Smooth muscle cell (in vitro differentiated cells): ENCODE measurements at regions not wholly inside any gene's neighbourhood (a gene's known extent, or its start where the extent isn't known, plus 50 kb on each side); places are given as distances from the start of the nearest gene placed in this dataset.

Experiments used
- DNase-seq: peaks from one replicate; lab custom pipeline; 2025; ENCODE audit not compliant: unreplicated experiment; lab: John Stamatoyannopoulos, UW
- H2AFZ ChIP-seq: fragments of 200-600 bp; sonication (generic); 2 replicates; pipeline ENCODE4 v1.6.0; 2016; ENCODE audit warnings: antibody characterized with exemption, low read depth, mild to moderate bottlenecking
- H3F3A ChIP-seq: fragments of 200-600 bp; sonication (generic); 2 replicates; pipeline ENCODE4 v1.6.0; 2017; ENCODE audit warnings: antibody characterized with exemption, low read depth
- H3K27ac ChIP-seq: fragments of 200-600 bp; sonication (generic); 2 replicates; pipeline ENCODE4 v1.5.1; 2016; ENCODE audit warnings: low read depth, mild to moderate bottlenecking
- H3K27me3 ChIP-seq: fragments of 200-600 bp; sonication (generic); 2 replicates; pipeline ENCODE4 v1.6.1; 2016; ENCODE audit warnings: low read depth, mild to moderate bottlenecking
- H3K36me3 ChIP-seq: fragments of 200-600 bp; sonication (generic); 2 replicates; pipeline ENCODE4 v1.5.1; 2016; ENCODE audit warnings: low read depth
- H3K4me1 ChIP-seq: fragments of 200-600 bp; sonication (generic); 2 replicates; pipeline ENCODE4 v1.5.1; 2016; ENCODE audit warnings: low read depth
- H3K4me2 ChIP-seq: fragments of 200-600 bp; sonication (generic); 2 replicates; pipeline ENCODE4 v1.6.0; 2016; ENCODE audit warnings: mild to moderate bottlenecking
- H3K4me3 ChIP-seq: fragments of 200-600 bp; sonication (generic); 2 replicates; pipeline ENCODE4 v1.5.1; 2016; ENCODE audit warnings: mild to moderate bottlenecking
- H3K79me2 ChIP-seq: fragments of 200-600 bp; sonication (generic); 2 replicates; pipeline ENCODE4 v1.6.0; 2016; ENCODE audit warnings: low read depth, mild to moderate bottlenecking
- H3K9ac ChIP-seq: fragments of 200-600 bp; sonication (generic); 2 replicates; pipeline ENCODE4 v1.6.0; 2016; ENCODE audit warnings: low read depth
- H3K9me3 ChIP-seq: fragments of 200-600 bp; sonication (generic); replicated peaks from 2 replicates; pipeline ENCODE4 v1.5.1; 2016; ENCODE audit warnings: low read depth
- H4K20me1 ChIP-seq: fragments of 200-600 bp; sonication (generic); 2 replicates; pipeline ENCODE4 v1.6.0; 2016; ENCODE audit warnings: low read depth
- WGBS: methylation state at CpG from one replicate; pipeline ENCODE4 v1.1.7; 2016; ENCODE audit warnings: low lambda C conversion rate; 5-methylcytosine and 5-hydroxymethylcytosine counted together
- TF ChIP-seq, protein P1 (sequence below): fragments of 200-600 bp; sonication (generic); IDR thresholded peaks from 2 replicates; pipeline ENCODE4 v1.5.1; 2017; ENCODE audit warnings: borderline replicate concordance, mild to moderate bottlenecking, antibody characterized with exemption; ENCODE audit not compliant: insufficient read depth, poor library complexity, severe bottlenecking

DNA sequence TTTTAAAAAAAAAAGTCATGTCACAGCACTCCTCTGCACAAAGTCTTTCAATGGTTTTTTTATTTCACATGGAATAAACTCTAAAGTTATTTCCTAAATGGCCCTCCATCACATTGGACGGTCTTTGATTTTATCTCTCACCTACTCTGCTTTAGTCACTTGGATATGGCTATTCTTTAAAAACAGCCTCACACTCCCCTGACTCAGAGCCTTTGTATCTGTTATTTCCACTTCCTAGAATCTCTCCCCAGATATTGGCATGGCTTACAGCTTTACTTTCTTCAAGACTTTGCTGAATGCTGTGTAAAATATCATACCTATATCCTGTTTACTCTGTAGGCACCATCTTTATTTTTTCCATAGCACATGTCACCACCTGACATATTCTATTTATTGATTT is 194.7 kb upstream of the MCHR2 start:
- Histone ChIP-seq H3K79me2 (no peaks in the 10 kb centered on the region), H3K36me3 (no peaks in the 10 kb centered on the region), H2AFZ (no peak overlapping the region), H3K9ac (no peak overlapping the region), H3F3A (no peaks in the 10 kb centered on the region), H3K4me1 (no peaks in the 10 kb centered on the region), H3K9me3 (no peaks in the 10 kb centered on the region), H3K27me3 (no peaks in the 10 kb centered on the region), H3K4me2 (no peak overlapping the region), H4K20me1 (no peaks in the 10 kb centered on the region), H3K4me3 (no peak overlapping the region), H3K27ac (no peak overlapping the region)
- no peak for DNase-seq
- 86% methylated on average over 1 of the region's 1 CpG for WGBS
- TF ChIP-seq, protein P1, sequence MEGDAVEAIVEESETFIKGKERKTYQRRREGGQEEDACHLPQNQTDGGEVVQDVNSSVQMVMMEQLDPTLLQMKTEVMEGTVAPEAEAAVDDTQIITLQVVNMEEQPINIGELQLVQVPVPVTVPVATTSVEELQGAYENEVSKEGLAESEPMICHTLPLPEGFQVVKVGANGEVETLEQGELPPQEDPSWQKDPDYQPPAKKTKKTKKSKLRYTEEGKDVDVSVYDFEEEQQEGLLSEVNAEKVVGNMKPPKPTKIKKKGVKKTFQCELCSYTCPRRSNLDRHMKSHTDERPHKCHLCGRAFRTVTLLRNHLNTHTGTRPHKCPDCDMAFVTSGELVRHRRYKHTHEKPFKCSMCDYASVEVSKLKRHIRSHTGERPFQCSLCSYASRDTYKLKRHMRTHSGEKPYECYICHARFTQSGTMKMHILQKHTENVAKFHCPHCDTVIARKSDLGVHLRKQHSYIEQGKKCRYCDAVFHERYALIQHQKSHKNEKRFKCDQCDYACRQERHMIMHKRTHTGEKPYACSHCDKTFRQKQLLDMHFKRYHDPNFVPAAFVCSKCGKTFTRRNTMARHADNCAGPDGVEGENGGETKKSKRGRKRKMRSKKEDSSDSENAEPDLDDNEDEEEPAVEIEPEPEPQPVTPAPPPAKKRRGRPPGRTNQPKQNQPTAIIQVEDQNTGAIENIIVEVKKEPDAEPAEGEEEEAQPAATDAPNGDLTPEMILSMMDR: no peak

DNA sequence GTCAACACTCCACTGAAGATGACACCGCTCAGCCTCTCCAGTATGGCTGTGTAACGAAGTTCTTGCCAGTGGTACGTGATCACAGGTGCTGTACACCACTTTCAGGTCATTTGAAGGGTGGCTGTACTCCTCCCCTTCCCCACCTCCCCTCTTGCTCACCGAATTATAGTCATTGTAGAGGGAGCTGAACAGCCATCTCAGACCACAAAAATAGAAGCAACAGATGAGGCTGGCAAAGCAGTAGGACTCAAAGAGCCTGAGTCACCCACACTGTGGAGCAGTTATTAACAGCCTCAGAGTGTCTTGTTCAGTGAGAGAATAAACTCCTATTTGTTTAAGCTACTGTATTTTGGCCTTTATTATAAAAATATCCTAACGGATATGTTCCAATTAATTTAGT is 192.5 kb upstream of the MCHR2 start:
- Histone ChIP-seq H3K9ac (no peak overlapping the region), H3K4me1 (no peaks in the 10 kb centered on the region), H4K20me1 (no peaks in the 10 kb centered on the region), H2AFZ (no peak overlapping the region), H3K27me3 (no peaks in the 10 kb centered on the region), H3K27ac (no peak overlapping the region), H3F3A (no peaks in the 10 kb centered on the region), H3K9me3 (no peaks in the 10 kb centered on the region), H3K36me3 (no peaks in the 10 kb centered on the region), H3K4me3 (no peak overlapping the region), H3K4me2 (no peak overlapping the region), H3K79me2 (no peaks in the 10 kb centered on the region)
- TF ChIP-seq, protein P1: no peak
- 74% methylated on average over 5 of the region's 5 CpGs for WGBS
- DNase-seq: no peak

DNA sequence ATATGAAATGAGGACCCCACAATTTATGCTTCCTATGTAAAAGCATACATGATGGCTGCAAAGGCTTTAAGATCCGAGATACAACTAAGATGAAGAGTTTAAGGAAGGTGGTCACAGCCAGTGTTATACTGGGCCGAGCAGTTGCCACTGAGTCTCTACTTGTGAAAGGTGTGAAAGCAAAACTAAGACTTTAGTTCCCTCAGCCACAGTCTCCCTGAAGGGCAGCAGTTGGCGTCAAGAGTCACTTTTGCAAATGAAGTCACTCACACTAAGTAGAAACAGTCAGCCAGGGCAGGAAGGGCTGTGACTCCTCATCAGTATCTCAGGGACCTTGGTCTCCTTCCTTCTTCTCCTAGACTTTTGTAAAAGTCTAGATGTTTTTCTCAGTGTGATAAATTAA is 191.6 kb upstream of the MCHR2 start:
- 73% methylated on average over 3 of the region's 3 CpGs for WGBS
- H3K27ac ChIP-seq: no peak overlapping the region
- H3K27me3 ChIP-seq: no peaks in the 10 kb centered on the region
- DNase-seq: no peak
- H3K4me3 ChIP-seq: no peak overlapping the region
- H3K9me3 ChIP-seq: no peaks in the 10 kb centered on the region
- H3F3A ChIP-seq: no peaks in the 10 kb centered on the region
- no peaks in the 10 kb centered on the region for H3K79me2 ChIP-seq
- H3K9ac ChIP-seq: no peak overlapping the region
- H3K4me2 ChIP-seq: no peak overlapping the region
- H4K20me1 ChIP-seq: no peaks in the 10 kb centered on the region
- H2AFZ ChIP-seq: no peak overlapping the region
- TF ChIP-seq, protein P1: no peak
- no peaks in the 10 kb centered on the region for H3K36me3 ChIP-seq
- no peaks in the 10 kb centered on the region for H3K4me1 ChIP-seq

DNA sequence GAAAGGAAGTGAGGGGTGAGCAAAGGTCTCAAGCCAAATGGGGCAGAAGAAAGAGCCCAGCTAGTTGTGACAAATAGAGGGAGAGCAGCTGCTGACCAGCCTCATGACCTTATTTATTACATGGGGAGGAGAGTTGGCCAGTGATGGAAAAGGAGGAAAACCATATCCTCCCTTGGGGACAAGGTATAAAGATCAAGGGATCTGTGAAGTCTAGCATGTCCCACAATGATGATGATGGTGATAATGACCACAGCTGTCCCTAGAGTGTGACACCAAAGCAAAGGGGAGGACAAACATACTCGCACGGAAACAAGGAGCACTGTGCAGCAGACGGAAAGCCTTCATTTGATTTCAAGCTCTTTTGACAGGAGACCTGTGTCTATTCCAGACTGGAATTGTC is 190.4 kb upstream of the MCHR2 start:
- H3K4me2 ChIP-seq: no peak overlapping the region
- H3K36me3 ChIP-seq: no peaks in the 10 kb centered on the region
- no peaks in the 10 kb centered on the region for H3K4me1 ChIP-seq
- no peaks in the 10 kb centered on the region for H3F3A ChIP-seq
- no peaks in the 10 kb centered on the region for H4K20me1 ChIP-seq
- 92% methylated on average over 3 of the region's 3 CpGs for WGBS
- TF ChIP-seq, protein P1: no peak
- H3K9me3 ChIP-seq: no peaks in the 10 kb centered on the region
- no peak overlapping the region for H3K4me3 ChIP-seq
- DNase-seq: no peak
- no peaks in the 10 kb centered on the region for H3K79me2 ChIP-seq
- no peak overlapping the region for H3K27ac ChIP-seq
- H2AFZ ChIP-seq: no peak overlapping the region
- no peak overlapping the region for H3K9ac ChIP-seq
- no peaks in the 10 kb centered on the region for H3K27me3 ChIP-seq
